ENCODE measurements at regions not wholly inside any gene's neighbourhood (a gene's known extent, or its start where the extent isn't known, plus 50 kb on each side); places are given as distances from the start of the nearest gene placed in this dataset.

DNA sequence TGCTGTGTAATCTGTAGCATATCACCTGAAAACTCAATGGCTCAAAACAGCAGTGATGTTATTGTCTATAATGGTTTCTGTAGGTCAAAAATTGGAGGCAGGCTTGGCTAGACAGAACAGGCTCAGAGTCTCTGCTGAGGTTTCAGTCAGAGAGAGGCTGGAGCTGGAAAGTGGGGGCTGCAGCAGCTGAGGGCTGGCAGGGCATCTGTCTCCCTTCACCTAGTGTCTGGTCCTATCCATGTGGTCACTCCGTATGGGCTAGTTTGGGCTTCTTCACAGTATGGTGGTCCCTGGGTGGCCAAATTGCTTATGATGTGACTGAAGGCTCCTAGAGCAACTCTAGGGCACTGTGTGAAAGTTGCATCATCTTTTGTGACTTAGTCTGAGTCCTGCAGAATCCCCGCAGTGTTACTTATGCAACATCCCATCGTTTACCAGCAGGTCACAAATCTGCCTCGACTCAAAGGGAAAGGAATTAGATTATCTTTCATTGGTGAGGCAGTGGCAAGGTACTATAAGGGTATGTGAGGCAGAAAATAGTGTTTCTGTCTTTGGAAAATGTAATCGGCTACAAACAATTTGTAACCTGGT, 497.0 kb downstream of the EPHA7 start:
- DNase-seq (ENCODE audit: low spot score), result no peak
- Histone ChIP-seq H3K27ac (no peak overlapping the region), H3K4me3 (no peak overlapping the region)
- TF ChIP-seq, protein P1, sequence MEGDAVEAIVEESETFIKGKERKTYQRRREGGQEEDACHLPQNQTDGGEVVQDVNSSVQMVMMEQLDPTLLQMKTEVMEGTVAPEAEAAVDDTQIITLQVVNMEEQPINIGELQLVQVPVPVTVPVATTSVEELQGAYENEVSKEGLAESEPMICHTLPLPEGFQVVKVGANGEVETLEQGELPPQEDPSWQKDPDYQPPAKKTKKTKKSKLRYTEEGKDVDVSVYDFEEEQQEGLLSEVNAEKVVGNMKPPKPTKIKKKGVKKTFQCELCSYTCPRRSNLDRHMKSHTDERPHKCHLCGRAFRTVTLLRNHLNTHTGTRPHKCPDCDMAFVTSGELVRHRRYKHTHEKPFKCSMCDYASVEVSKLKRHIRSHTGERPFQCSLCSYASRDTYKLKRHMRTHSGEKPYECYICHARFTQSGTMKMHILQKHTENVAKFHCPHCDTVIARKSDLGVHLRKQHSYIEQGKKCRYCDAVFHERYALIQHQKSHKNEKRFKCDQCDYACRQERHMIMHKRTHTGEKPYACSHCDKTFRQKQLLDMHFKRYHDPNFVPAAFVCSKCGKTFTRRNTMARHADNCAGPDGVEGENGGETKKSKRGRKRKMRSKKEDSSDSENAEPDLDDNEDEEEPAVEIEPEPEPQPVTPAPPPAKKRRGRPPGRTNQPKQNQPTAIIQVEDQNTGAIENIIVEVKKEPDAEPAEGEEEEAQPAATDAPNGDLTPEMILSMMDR (IDR thresholded peaks at IDR 0.05), result no peak

DNA sequence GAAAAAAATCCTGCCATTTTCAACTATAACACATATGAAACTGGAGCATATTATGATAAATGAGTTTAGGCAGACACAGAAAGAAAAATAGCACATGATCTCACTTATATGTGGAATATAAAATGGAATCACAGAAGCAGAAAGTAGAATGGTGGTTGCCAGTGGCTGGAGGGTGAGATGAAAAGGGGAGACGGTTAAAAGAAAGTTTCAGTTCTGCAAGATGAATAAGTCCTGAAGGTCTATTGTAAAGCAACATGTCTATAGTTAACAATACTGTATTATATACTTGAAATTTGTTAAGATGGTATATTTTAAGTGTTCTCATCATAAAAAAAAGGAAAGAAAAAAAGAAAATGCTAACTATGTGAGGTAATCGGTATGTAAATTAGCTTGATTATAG, 503.9 kb downstream of the EPHA7 start:
- no peak for DNase-seq (ENCODE audit: low spot score)
- TF ChIP-seq, protein P1 (IDR thresholded peaks at IDR 0.05), result no peak
- H3K4me3 ChIP-seq, result no peak overlapping the region
- H3K27ac ChIP-seq, result no peak overlapping the region

DNA sequence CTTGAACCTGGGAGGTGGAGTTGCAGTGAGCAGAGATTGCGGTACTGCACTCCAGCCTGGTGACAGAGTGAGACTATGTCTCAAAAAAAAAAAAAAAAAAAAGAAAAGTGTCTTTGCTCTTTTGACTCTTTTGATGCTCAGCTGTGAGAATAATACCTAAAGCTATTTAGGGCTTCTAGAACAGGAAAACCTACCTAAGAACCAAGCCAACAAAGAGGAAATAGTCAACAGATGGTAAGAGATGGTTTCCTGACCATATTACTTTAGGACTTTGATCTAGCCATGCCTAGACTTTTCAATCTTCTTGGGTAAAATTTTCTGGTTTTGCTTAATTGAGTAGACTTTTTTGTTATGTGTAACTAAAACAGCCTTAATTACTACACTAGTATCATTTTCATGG, 508.1 kb downstream of the EPHA7 start:
- TF ChIP-seq, protein P1 (IDR thresholded peaks at IDR 0.05), result no peak
- no peak for DNase-seq (ENCODE audit: low spot score)
- Histone ChIP-seq H3K27ac (no peak overlapping the region), H3K4me3 (no peak overlapping the region)

DNA sequence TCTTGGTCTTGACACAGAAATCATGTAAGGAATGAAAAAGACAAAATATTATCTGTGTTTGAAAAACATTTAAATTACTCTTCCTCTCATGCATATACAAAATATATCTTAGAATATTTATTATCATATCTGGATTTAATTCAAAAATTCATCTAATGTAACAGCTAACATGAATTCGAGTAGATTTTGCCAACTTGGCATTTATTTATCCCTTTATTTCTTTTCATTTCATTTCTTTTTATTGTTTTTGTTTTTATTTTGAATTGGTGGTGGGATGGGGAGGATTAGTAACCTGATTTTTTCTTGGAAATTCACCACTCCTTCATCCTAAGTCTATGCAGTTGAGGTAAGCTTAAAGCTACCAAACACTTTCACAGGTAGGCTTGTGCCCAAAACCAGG, 508.7 kb downstream of the EPHA7 start:
- H3K4me3 ChIP-seq, result no peak overlapping the region
- H3K27ac ChIP-seq, result no peak overlapping the region
- TF ChIP-seq, protein P1 (IDR thresholded peaks at IDR 0.05), result no peak
- DNase-seq (ENCODE audit: low spot score), result no peak

DNA sequence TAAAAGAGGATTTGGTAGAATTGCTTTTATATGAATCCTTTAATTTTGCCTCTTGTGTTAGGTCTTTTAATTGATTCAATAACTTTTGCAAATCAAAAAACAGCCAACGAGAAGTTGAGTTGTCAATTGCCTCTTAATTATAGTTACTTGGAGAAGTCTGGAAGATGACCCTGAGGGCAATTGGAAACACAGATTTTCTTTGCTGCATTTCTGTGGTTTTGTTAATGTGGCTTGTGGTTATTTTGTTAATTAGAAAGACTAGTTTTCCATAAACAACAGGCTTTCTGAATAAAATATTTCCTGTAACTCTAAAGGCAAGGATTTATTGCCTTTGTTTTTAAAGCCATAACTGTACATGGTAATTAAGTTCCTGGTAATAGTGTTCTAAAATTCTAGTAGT, 513.0 kb downstream of the EPHA7 start:
- no peak for DNase-seq (ENCODE audit: low spot score)
- Histone ChIP-seq H3K4me3 (no peak overlapping the region), H3K27ac (no peak overlapping the region)
- TF ChIP-seq, protein P1 (IDR thresholded peaks at IDR 0.05), result no peak

DNA sequence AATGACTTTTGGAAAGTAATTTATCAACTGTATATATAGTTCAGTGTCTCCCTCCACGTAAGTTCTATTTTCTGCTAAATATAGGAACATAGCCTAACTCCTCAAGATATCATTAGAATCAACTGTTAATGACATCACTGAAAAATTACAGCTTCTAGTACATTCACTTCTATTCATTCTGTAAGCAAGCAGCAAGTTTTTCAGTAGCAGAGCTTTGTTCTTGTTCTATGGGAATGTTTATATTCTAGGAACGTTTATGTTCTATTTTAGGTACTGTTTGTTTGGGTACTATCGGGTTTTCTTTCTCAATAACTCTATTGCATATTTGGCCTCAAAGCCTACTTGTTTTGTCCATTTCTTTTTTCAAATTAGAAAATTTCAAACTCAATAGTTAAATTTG, 525.6 kb downstream of the EPHA7 start:
- Histone ChIP-seq H3K27ac (no peak overlapping the region), H3K4me3 (no peak overlapping the region)
- TF ChIP-seq, protein P1 (IDR thresholded peaks at IDR 0.05), result no peak
- no peak for DNase-seq (ENCODE audit: low spot score)

DNA sequence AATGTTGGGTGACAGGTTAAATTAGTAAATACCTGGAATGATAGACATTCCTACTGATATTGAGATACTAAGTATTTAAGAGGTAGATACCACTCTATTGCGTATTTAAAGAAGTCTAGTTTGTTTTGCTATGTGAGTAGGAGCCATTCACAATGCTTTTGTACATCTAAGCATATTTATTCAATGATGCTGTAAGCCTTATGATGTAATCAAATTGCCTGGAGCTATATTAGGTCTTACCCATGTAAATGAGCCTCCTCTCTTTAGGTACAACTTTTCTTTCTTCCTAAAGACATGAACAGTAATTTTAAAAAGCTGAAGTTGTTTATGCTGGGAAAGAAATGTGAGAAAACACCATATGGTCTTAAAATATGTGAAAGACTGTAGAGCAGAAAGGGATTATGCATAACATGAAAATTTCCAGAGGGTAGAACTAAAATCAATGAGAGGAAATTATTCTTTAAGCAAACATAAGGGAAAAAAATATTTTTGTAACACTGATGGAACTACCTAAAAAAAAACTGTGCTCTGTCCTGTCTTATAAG, 526.7 kb downstream of the EPHA7 start:
- DNase-seq (ENCODE audit: low spot score), result no peak
- Histone ChIP-seq H3K27ac (no peak overlapping the region), H3K4me3 (no peak overlapping the region)
- TF ChIP-seq, protein P1 (IDR thresholded peaks at IDR 0.05), result no peak
